ENCODE measurements at regions not wholly inside any gene's neighbourhood (a gene's known extent, or its start where the extent isn't known, plus 50 kb on each side); places are given as distances from the start of the nearest gene placed in this dataset.

- TF ChIP-seq POLR2AphosphoS5 (IDR thresholded peaks at IDR 0.05) (no peak), CTCF (IDR thresholded peaks at IDR 0.05) (no peak), EP300 (IDR thresholded peaks at IDR 0.05) (no peak), POLR2A (IDR thresholded peaks at IDR 0.05) (no peak)
Observed at GRCh38 chr4:134961963-134962362, 760.4 kb upstream of the PABPC4L start.
